EH (cell line): ENCODE measurements at regions not wholly inside any gene's neighbourhood (a gene's known extent, or its start where the extent isn't known, plus 50 kb on each side); places are given as distances from the start of the nearest gene placed in this dataset.

Experiments
- DNase-seq: peaks from one replicate; pipeline ENCODE4 v3.0.0-alpha.2; 2015; ENCODE audit warnings: low read depth

- DNase-seq, result peak; percentile 47
Observed at GRCh38 chr18:43571078-43571689, 293.9 kb upstream of the SYT4 start.

GRCh38 chr18:43572163-43572562 is 294.9 kb upstream of the SYT4 start:
- no peak for DNase-seq

- no peak for DNase-seq
Observed at GRCh38 chr18:43574974-43575373, 297.7 kb upstream of the SYT4 start.

GRCh38 chr18:43578211-43578610 is 300.9 kb upstream of the SYT4 start:
- DNase-seq, result no peak

GRCh38 chr18:43578706-43579105 is 301.4 kb upstream of the SYT4 start:
- no peak for DNase-seq

GRCh38 chr18:43581936-43582519 is 304.7 kb upstream of the SYT4 start:
- DNase-seq, result no peak

GRCh38 chr18:43587538-43588153 is 310.4 kb upstream of the SYT4 start:
- DNase-seq, result peak; percentile 50

- no peak for DNase-seq
Observed at GRCh38 chr18:43588838-43589237, 311.5 kb upstream of the SYT4 start.

- no peak for DNase-seq
Observed at GRCh38 chr18:43589611-43590151, 312.4 kb upstream of the SYT4 start.

- DNase-seq, result no peak
Observed at GRCh38 chr18:43590182-43590903, 313.1 kb upstream of the SYT4 start.

- DNase-seq, result no peak
Observed at GRCh38 chr18:43592269-43592668, 315.0 kb upstream of the SYT4 start.

GRCh38 chr18:43596105-43596712 is 318.9 kb upstream of the SYT4 start:
- peak; percentile 32 for DNase-seq

- DNase-seq, result no peak
Observed at GRCh38 chr18:43601432-43601831, 324.1 kb upstream of the SYT4 start.

GRCh38 chr18:43605224-43605623 is 327.9 kb upstream of the SYT4 start:
- DNase-seq, result no peak

GRCh38 chr18:43606795-43607194 is 329.5 kb upstream of the SYT4 start:
- DNase-seq, result no peak

- DNase-seq, result peak; percentile 40
Observed at GRCh38 chr18:43620936-43621335, 343.6 kb upstream of the SYT4 start.

- no peak for DNase-seq
Observed at GRCh38 chr18:43622024-43622423, 344.7 kb upstream of the SYT4 start.

GRCh38 chr18:43625582-43625981 is 348.3 kb upstream of the SYT4 start:
- DNase-seq, result no peak

GRCh38 chr18:43627848-43628530 is 350.7 kb upstream of the SYT4 start:
- DNase-seq, result no peak

GRCh38 chr18:43634994-43635393 is 357.7 kb upstream of the SYT4 start:
- DNase-seq, result no peak

- DNase-seq, result no peak
Observed at GRCh38 chr18:43635397-43635796, 358.1 kb upstream of the SYT4 start.
